ENCODE measurements at regions not wholly inside any gene's neighbourhood (a gene's known extent, or its start where the extent isn't known, plus 50 kb on each side); places are given as distances from the start of the nearest gene placed in this dataset.

DNA sequence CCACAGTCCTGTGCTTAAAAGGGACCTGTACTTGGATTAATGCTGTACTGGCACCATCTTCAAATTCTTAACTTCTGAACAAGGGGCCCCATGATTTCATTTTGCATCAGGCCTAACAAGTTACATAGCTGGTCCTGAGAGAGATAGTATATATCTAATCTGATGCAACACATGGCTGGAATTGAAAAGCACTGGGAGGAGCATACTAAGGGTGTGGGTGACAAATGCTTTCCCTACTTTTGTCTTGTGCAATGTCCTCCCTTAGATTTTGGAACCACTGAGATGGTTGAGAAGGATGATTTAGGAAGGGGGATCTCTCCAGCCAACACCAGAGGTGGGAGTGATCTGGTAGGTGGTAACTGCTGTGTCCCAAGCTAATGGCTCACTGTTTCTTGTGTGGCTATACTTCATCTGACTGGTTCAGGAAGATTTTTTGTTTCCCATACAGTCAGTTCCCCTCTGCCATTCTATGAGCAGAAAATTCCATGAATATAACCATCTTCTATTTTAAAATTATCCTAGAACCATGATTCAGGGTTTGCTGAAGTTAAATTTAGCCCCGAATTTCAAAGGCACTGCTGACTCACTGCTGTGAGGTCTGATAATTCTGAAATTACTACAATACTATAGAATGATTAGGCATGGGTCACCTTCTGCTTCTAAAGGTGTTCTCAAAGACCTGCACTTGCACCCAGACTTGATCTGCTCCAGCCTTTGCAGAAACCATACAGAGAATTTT is 108.3 kb upstream of the NCKAP5 start:
- Histone ChIP-seq H3K27me3 (no peaks in the 10 kb centered on the region), H3K4me3 (no peak overlapping the region), H3K9me3 (no peaks in the 10 kb centered on the region), H3K4me1 (peaks cover 24 to 36% (median 30%) of the 10 kb centered on the region in 4 donors), H3K36me3 (no peaks in the 10 kb centered on the region), H3K27ac (replicated peaks in 1 of 4) (no peak overlapping the region)
- TF ChIP-seq POLR2AphosphoS5 (IDR thresholded peaks at IDR 0.05), result no peak
- no peak for TF ChIP-seq POLR2A (IDR thresholded peaks at IDR 0.05; ENCODE audit: low read depth)
- no peak for TF ChIP-seq EP300 (IDR thresholded peaks at IDR 0.05)
- TF ChIP-seq, protein P1, sequence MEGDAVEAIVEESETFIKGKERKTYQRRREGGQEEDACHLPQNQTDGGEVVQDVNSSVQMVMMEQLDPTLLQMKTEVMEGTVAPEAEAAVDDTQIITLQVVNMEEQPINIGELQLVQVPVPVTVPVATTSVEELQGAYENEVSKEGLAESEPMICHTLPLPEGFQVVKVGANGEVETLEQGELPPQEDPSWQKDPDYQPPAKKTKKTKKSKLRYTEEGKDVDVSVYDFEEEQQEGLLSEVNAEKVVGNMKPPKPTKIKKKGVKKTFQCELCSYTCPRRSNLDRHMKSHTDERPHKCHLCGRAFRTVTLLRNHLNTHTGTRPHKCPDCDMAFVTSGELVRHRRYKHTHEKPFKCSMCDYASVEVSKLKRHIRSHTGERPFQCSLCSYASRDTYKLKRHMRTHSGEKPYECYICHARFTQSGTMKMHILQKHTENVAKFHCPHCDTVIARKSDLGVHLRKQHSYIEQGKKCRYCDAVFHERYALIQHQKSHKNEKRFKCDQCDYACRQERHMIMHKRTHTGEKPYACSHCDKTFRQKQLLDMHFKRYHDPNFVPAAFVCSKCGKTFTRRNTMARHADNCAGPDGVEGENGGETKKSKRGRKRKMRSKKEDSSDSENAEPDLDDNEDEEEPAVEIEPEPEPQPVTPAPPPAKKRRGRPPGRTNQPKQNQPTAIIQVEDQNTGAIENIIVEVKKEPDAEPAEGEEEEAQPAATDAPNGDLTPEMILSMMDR (IDR thresholded peaks at IDR 0.05), result no peak
- 65% methylated on average over 1 of the region's 1 CpG for WGBS
- no peak for DNase-seq (ENCODE audit: extremely low spot score)
- intact Hi-C loops (cut with DNase I), result no loop called here

DNA sequence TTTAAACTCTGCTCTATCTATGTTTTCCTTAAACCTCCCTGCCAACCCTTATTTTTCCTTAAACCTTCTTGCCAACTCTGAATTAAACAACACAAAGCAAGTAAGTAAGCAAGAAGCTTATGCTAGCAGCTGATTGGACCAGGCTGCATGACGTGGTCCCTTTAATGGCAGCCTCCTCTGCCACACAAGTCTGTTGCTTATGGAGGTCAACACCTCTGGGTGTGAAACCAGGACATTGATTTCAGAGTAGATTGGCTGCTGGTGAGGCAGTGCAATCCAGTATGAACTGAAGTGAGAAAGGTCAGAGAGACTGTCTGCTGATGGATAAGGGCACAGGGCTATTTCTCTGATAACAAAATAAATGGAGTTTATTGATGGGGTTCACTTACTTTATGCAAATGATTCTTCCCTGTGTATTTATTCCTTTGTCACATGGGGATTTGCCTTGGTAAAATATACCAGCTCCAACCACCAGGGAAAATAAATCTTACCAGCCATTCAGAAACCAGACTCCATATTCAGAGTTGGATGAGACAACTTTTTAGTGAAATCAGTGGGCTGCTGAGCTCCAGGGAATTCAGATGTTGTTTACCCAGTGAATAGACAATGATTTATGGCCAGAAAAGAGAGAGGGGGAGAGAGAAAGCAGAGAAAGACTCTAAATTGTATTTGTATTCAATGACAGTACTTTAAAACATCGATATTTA is 112.2 kb upstream of the NCKAP5 start:
- DNase-seq (ENCODE audit: extremely low spot score), result no peak
- TF ChIP-seq, protein P1 (IDR thresholded peaks at IDR 0.05), result no peak
- no peak for TF ChIP-seq EP300 (IDR thresholded peaks at IDR 0.05)
- TF ChIP-seq POLR2A (IDR thresholded peaks at IDR 0.05; ENCODE audit: low read depth), result no peak
- no peak for TF ChIP-seq POLR2AphosphoS5 (IDR thresholded peaks at IDR 0.05)

GRCh38 chr2:133682347-133682746 is 114.1 kb upstream of the NCKAP5 start:
- intact Hi-C loops (cut with DNase I), result no loop called here
- no peaks in the 10 kb centered on the region for H3K27me3 ChIP-seq
- H3K4me1 ChIP-seq, result no peaks in the 10 kb centered on the region
- H3K9me3 ChIP-seq, result no peaks in the 10 kb centered on the region
- no peak overlapping the region for H3K27ac ChIP-seq (replicated peaks in 1 of 4)
- no peaks in the 10 kb centered on the region for H3K36me3 ChIP-seq
- TF ChIP-seq POLR2A (IDR thresholded peaks at IDR 0.05; ENCODE audit: low read depth), result no peak
- WGBS, result 82% methylated on average over 1 of the region's 1 CpG
- no peak for DNase-seq (ENCODE audit: extremely low spot score)
- H3K4me3 ChIP-seq, result no peak overlapping the region

More for the DNA sequence above, 112.2 kb upstream of the NCKAP5 start:
- no peak overlapping the region for H3K4me3 ChIP-seq
- no peak overlapping the region for H3K27ac ChIP-seq (replicated peaks in 1 of 4)
- intact Hi-C loops (cut with DNase I), result no loop called here
- H3K27me3 ChIP-seq, result no peaks in the 10 kb centered on the region
- WGBS, result 87% methylated on average over 2 of the region's 2 CpGs
- no peaks in the 10 kb centered on the region for H3K9me3 ChIP-seq
- no peaks in the 10 kb centered on the region for H3K36me3 ChIP-seq
- H3K4me1 ChIP-seq, result peaks cover 3 to 9% (median 5%) of the 10 kb centered on the region in 4 donors

GRCh38 chr2:133682906-133683305 is 114.6 kb upstream of the NCKAP5 start:
- intact Hi-C loops (cut with DNase I), result no loop called here
- no peak for DNase-seq (ENCODE audit: extremely low spot score)
- H3K27ac ChIP-seq (replicated peaks in 1 of 4), result no peak overlapping the region
- H3K4me3 ChIP-seq, result no peak overlapping the region
- H3K27me3 ChIP-seq, result no peaks in the 10 kb centered on the region
- H3K9me3 ChIP-seq, result no peaks in the 10 kb centered on the region
- no peaks in the 10 kb centered on the region for H3K4me1 ChIP-seq
- WGBS, result 55% methylated on average over 3 of the region's 3 CpGs
- H3K36me3 ChIP-seq, result no peaks in the 10 kb centered on the region
- no peak for TF ChIP-seq POLR2AphosphoS5 (IDR thresholded peaks at IDR 0.05)
- TF ChIP-seq EP300 (IDR thresholded peaks at IDR 0.05), result no peak
- TF ChIP-seq, protein P1 (IDR thresholded peaks at IDR 0.05), result no peak
- TF ChIP-seq POLR2A (IDR thresholded peaks at IDR 0.05; ENCODE audit: low read depth), result no peak

DNA sequence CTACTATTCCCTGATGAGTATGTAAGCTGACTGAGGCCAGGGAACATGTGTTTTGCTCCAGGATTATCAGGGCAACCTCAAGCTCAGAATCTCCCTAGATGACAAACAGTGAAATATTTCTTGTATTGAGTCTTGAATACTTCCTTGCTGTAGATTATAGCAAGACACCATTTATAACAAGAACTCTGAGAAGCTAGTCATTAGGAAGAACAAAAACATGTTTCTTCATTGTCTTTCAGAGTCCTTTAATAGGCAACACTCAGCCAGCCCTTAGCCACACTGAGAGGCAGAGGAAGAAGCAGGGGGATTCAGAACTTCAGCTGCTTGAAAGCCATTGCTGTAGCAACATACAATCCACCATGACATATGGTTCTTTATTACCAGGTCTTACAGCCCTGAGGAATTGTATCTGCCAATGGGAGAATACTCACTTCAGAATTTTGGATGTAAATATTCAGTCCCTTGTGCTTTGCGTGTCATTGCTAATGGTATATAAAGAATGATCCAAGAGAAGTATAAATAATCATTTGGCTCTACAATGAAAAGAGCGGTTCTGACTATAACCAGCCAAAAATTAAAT is 117.5 kb upstream of the NCKAP5 start:
- H3K4me1 ChIP-seq, result no peaks in the 10 kb centered on the region
- no peak overlapping the region for H3K27ac ChIP-seq (replicated peaks in 1 of 4)
- H3K4me3 ChIP-seq, result no peak overlapping the region
- no peaks in the 10 kb centered on the region for H3K9me3 ChIP-seq
- no peaks in the 10 kb centered on the region for H3K36me3 ChIP-seq
- intact Hi-C loops (cut with DNase I), result no loop called here
- no peak for TF ChIP-seq POLR2A (IDR thresholded peaks at IDR 0.05; ENCODE audit: low read depth)
- TF ChIP-seq, protein P1 (IDR thresholded peaks at IDR 0.05), result no peak
- TF ChIP-seq POLR2AphosphoS5 (IDR thresholded peaks at IDR 0.05), result no peak
- TF ChIP-seq EP300 (IDR thresholded peaks at IDR 0.05), result no peak
- WGBS, result 48% methylated on average over 2 of the region's 2 CpGs
- no peak for DNase-seq (ENCODE audit: extremely low spot score)
- no peaks in the 10 kb centered on the region for H3K27me3 ChIP-seq

Measured in esophagus muscularis mucosa (tissue), 4 donors.